Chondrocyte (in vitro differentiated cells): ENCODE measurements at regions not wholly inside any gene's neighbourhood (a gene's known extent, or its start where the extent isn't known, plus 50 kb on each side); places are given as distances from the start of the nearest gene placed in this dataset.

ENCODE experiments used
- DNase-seq: peaks from one replicate; pipeline ENCODE4 v3.0.0; 2021; ENCODE audit warnings: mixed read lengths, low spot score
- H3K27ac Mint-ChIP-seq: one replicate; pipeline ENCODE4 v1.8.0; 2021; ENCODE audit warnings: mild to moderate bottlenecking, moderate library complexity, mixed read lengths; ENCODE audit not compliant: unreplicated experiment
- H3K27me3 Mint-ChIP-seq: 2 replicates; pipeline ENCODE4 v1.8.0; 2021; ENCODE audit warnings: low read depth, mixed read lengths
- H3K36me3 Mint-ChIP-seq: 2 replicates; pipeline ENCODE4 v1.8.0; 2021; ENCODE audit warnings: low read depth, mixed read lengths
- H3K4me1 Mint-ChIP-seq: 2 replicates; pipeline ENCODE4 v1.8.0; 2021; ENCODE audit warnings: low read depth, mild to moderate bottlenecking, mixed read lengths
- H3K4me3 Mint-ChIP-seq: one replicate; pipeline ENCODE4 v1.8.0; 2021; ENCODE audit warnings: mild to moderate bottlenecking, moderate library complexity, mixed read lengths; ENCODE audit not compliant: unreplicated experiment
- H3K9me3 Mint-ChIP-seq: 2 replicates; pipeline ENCODE4 v1.8.0; 2021; ENCODE audit warnings: low read depth, mixed read lengths
- TF ChIP-seq, protein P1 (sequence below): fragments of 200-600 bp; sonication (generic); IDR thresholded peaks from 2 replicates; pipeline ENCODE4 v1.5.0; 2021; ENCODE audit warnings: antibody characterized with exemption, mild to moderate bottlenecking, moderate library complexity

DNA sequence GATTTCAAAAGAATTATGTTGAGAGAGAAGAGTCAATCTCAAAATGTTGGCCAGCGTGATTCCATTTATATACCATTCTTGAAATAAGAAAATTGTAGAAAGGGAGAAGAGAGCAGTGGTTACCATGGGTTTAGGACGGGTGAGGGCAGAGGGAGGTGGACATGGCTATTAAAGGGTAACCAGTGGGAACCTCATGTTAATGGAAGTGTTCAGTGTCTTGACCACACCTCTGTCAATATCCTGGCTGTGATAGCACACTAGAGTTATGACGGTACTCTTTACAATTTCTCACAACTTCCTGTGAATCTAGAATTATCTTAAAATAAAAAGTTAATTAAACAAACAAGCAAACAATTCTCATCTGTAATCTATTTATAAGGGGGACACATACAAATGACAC is 821.2 kb downstream of the VRK1 start:
- TF ChIP-seq, protein P1, sequence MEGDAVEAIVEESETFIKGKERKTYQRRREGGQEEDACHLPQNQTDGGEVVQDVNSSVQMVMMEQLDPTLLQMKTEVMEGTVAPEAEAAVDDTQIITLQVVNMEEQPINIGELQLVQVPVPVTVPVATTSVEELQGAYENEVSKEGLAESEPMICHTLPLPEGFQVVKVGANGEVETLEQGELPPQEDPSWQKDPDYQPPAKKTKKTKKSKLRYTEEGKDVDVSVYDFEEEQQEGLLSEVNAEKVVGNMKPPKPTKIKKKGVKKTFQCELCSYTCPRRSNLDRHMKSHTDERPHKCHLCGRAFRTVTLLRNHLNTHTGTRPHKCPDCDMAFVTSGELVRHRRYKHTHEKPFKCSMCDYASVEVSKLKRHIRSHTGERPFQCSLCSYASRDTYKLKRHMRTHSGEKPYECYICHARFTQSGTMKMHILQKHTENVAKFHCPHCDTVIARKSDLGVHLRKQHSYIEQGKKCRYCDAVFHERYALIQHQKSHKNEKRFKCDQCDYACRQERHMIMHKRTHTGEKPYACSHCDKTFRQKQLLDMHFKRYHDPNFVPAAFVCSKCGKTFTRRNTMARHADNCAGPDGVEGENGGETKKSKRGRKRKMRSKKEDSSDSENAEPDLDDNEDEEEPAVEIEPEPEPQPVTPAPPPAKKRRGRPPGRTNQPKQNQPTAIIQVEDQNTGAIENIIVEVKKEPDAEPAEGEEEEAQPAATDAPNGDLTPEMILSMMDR = no peak
- Mint-ChIP-seq H3K36me3 (peaks cover 2% of the 10 kb centered on the region), H3K4me1 (no peaks in the 10 kb centered on the region), H3K4me3 (no peak overlapping the region), H3K27ac (no peak overlapping the region), H3K27me3 (no peaks in the 10 kb centered on the region), H3K9me3 (peaks cover 21% of the 10 kb centered on the region)
- DNase-seq = no peak

DNA sequence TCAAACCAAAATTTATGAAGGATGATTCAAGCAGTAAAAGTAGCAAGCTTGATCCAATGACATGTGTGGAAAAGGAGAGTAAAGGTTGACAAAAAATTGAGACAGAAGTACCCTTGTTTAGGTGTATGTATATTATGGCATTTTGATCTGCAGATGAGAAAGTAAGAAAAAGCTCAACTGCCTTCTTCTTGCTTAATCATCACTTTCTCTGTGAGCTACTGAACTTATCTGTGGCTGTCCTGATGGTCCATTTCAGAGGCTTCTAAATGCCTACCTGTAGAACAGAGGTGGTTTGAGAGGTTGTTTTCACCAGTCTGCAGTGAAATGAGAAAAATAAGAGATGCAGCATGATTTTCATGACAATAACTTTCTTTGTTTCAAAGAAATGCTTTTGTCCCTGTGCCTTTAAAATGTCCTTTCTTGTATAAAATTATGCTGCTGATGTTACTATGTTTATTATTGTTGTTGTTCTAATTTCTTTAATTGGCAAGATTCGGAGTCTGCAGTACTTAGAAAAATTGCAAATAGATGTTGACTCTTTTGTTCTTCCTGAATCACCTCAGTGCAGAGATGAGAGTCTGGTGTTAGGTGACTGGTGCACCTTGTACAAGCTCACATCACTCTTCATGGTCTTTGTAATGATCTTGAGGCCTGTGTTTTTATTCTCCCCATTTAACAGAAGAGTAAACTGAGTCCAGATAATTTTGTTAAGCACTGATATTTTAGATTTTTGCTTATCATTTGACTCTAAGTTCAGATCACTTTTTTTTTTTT is 821.9 kb downstream of the VRK1 start:
- H3K27ac Mint-ChIP-seq = no peak overlapping the region

DNA sequence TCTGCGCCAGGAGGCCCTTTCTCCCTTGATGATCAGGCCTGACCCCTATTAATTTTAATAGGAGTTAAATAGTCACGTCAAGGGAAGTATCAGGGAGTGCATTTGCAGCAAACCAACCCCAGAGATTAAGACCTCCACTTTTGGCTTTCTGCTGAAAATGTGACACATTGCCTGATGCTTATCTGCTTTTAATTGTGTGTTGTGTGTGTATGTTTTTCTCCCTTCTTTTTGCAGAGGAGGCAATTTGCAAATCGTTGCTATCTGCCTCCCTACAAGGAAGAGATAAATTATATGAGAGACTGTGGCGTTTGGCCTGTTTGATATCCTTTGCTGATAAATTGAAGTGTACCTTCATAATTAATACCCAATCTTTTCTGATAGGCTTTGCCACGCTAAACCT is 822.9 kb downstream of the VRK1 start:
- H3K27ac Mint-ChIP-seq = no peak overlapping the region
- H3K4me3 Mint-ChIP-seq = no peak overlapping the region
- H3K9me3 Mint-ChIP-seq = peaks cover 12% of the 10 kb centered on the region
- no peaks in the 10 kb centered on the region for H3K27me3 Mint-ChIP-seq
- H3K4me1 Mint-ChIP-seq = no peaks in the 10 kb centered on the region
- no peaks in the 10 kb centered on the region for H3K36me3 Mint-ChIP-seq
- DNase-seq = no peak
- TF ChIP-seq, protein P1 = no peak

More for the DNA sequence above, 821.9 kb downstream of the VRK1 start:
- H3K27me3 Mint-ChIP-seq = no peaks in the 10 kb centered on the region
- peaks cover 19% of the 10 kb centered on the region for H3K9me3 Mint-ChIP-seq
- H3K4me3 Mint-ChIP-seq = no peak overlapping the region
- H3K36me3 Mint-ChIP-seq = peaks cover 2% of the 10 kb centered on the region
- no peaks in the 10 kb centered on the region for H3K4me1 Mint-ChIP-seq
- TF ChIP-seq, protein P1 = no peak
- DNase-seq = no peak

DNA sequence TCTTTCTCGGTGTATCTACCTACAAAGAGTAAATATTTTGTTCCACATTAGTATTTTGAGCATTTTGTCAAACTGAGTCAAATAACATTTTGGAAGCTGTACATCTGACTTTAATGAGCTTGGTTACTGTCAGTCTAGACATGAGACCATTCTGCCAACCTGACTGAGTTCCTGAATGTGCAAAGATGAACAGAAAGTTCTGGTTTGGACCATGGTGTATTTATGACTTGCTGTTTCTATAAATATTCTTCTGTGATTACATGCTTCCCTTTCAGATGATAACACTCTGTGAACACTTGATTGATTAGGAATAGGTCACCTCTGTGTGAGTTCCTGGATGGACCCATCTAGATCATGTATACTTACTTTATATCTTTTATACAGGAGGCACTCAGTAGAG is 827.8 kb downstream of the VRK1 start:
- Mint-ChIP-seq H3K27me3 (no peaks in the 10 kb centered on the region), H3K4me1 (no peaks in the 10 kb centered on the region), H3K36me3 (no peaks in the 10 kb centered on the region), H3K9me3 (peaks cover 5% of the 10 kb centered on the region), H3K27ac (no peak overlapping the region), H3K4me3 (no peak overlapping the region)
- no peak for DNase-seq
- TF ChIP-seq, protein P1 = no peak

DNA sequence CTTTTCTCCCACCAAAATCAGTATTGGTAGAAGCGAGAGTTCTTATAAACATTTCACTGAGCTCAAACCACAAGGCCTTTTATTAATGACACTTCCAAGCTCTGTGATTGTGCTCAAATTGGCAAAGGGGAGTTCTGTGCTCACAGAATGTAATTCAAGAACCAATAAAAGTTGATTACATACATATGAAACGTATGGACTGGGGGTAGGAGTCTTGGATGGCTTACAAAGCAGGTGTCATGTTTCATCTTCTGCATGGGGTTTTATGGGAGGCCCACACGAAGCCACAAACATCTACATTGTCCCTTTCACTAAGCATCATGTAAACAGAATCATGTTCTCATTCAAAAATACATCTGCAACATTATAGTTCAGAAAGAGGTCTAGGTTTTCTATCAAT is 828.3 kb downstream of the VRK1 start:
- H3K36me3 Mint-ChIP-seq = no peaks in the 10 kb centered on the region
- H3K4me1 Mint-ChIP-seq = no peaks in the 10 kb centered on the region
- DNase-seq = no peak
- no peaks in the 10 kb centered on the region for H3K27me3 Mint-ChIP-seq
- H3K4me3 Mint-ChIP-seq = no peak overlapping the region
- TF ChIP-seq, protein P1 = no peak
- peaks cover 5% of the 10 kb centered on the region for H3K9me3 Mint-ChIP-seq
- no peak overlapping the region for H3K27ac Mint-ChIP-seq
